ENCODE measurements at regions not wholly inside any gene's neighbourhood (a gene's known extent, or its start where the extent isn't known, plus 50 kb on each side); places are given as distances from the start of the nearest gene placed in this dataset.
"Not testable (repeated sequence)": the region's sequence is repeated elsewhere in the genome, so short reads cannot be mapped to it uniquely, and the experiment has no call there.

DNA sequence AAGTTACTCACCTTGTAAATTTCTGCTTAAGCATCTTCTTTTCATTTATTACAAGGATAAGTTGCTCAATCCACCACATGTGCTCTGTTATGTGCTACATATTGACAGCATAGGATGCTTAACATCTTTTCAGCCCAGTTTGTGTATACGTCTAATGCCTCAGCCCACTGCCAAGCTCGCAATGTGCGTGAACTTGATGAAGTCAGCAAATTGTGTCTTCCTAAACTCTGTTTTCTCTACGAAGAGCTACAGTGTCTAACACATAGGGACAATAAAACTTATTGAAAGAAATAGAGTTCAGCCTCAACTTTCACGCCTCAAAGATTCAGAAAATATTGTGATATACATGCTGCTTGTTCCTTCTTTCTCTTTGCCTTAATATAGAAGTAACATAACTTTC, 500.0 kb downstream of the TFAP2B start:
- no peak overlapping the region for H3K4me3 ChIP-seq (ENCODE audit: low read depth, low read length)
- DNase-seq (ENCODE audit: low read depth), result no peak
- TF ChIP-seq, protein P1, sequence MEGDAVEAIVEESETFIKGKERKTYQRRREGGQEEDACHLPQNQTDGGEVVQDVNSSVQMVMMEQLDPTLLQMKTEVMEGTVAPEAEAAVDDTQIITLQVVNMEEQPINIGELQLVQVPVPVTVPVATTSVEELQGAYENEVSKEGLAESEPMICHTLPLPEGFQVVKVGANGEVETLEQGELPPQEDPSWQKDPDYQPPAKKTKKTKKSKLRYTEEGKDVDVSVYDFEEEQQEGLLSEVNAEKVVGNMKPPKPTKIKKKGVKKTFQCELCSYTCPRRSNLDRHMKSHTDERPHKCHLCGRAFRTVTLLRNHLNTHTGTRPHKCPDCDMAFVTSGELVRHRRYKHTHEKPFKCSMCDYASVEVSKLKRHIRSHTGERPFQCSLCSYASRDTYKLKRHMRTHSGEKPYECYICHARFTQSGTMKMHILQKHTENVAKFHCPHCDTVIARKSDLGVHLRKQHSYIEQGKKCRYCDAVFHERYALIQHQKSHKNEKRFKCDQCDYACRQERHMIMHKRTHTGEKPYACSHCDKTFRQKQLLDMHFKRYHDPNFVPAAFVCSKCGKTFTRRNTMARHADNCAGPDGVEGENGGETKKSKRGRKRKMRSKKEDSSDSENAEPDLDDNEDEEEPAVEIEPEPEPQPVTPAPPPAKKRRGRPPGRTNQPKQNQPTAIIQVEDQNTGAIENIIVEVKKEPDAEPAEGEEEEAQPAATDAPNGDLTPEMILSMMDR (conservative IDR thresholded peaks at IDR 0.05; ENCODE audit: low read depth, low read length), result no peak

DNA sequence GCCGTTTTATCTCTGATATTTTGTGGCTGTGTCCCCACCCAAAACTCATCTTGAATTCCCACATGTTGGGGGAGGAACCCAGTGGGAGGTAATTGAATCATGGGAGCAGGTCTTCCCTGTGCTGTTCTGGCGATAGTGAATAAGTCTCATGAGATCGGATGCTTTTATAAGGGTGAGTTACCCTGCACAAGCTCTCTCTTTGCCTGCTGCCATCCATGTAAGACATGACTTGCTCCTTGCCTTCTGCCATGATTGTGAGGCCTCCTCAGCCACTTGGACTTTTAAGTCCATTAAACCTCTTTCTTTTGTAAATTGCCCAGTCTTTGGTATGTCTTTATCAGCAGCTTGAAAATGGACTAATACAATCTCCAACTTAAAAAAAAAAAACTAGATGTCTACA, 502.8 kb downstream of the TFAP2B start:
- H3K4me3 ChIP-seq (ENCODE audit: low read depth, low read length); DNase-seq (ENCODE audit: low read depth): not testable (repeated sequence)

DNA sequence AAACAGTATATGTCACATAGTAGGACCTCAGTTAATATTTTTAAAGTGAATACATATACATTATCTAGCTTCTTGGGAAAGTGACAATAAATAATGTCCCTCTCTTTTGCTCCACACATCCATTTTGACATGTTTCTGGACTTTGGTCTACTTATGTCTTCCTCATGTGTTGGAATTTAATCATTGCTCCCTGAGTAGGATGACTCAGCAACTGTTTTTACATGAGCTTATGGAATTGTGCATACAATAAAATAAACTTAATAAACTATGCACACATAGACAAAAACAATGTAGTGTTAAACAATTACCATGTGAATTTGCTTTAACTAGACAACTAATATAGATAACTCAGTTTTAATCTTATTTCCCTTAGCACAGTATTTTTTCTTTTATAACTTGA, 503.8 kb downstream of the TFAP2B start:
- no peak overlapping the region for H3K4me3 ChIP-seq (ENCODE audit: low read depth, low read length)
- peak; percentile 4 for DNase-seq (ENCODE audit: low read depth)
- TF ChIP-seq, protein P1 (conservative IDR thresholded peaks at IDR 0.05; ENCODE audit: low read depth, low read length), result no peak

DNA sequence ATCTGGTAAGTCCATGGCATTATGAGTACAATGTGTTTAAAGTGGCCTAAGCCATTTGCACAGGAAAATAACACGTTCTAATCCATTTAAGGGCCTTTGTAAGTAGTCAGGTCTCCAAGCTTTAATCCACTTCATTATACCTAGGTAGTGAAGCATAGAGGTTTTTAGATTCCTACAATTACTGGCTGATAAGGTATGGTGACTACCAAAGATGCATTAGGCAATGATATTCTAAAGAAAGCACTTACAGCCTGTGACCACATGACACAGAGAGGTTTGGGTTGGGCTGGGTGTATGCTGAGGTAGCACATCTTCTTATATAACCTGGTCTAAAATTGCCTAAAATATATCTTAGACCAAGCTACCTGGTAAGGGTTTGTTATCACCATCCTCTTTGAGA, 504.4 kb downstream of the TFAP2B start:
- no peak for DNase-seq (ENCODE audit: low read depth)
- no peak overlapping the region for H3K4me3 ChIP-seq (ENCODE audit: low read depth, low read length)
- TF ChIP-seq, protein P1 (conservative IDR thresholded peaks at IDR 0.05; ENCODE audit: low read depth, low read length), result no peak

DNA sequence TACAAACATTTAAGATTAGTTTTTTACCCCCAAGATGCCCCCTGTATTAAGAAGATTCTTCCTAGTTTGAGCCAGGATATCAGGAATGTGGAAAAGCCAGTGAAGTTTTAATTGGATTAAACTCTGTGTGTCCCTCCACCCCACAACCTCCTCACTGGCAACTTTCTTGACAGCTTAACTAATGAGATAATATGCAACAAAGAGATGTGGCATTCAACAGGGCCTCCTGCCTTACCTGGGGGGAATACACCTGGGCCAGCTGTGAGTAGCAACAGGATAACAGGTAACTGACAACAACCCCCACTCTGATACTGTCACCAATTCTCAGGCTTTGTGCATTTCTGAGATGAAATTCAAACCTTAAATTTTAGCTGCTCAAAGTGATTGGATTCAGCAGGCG, 512.3 kb downstream of the TFAP2B start:
- TF ChIP-seq, protein P1 (conservative IDR thresholded peaks at IDR 0.05; ENCODE audit: low read depth, low read length), result no peak
- no peak overlapping the region for H3K4me3 ChIP-seq (ENCODE audit: low read depth, low read length)
- no peak for DNase-seq (ENCODE audit: low read depth)

DNA sequence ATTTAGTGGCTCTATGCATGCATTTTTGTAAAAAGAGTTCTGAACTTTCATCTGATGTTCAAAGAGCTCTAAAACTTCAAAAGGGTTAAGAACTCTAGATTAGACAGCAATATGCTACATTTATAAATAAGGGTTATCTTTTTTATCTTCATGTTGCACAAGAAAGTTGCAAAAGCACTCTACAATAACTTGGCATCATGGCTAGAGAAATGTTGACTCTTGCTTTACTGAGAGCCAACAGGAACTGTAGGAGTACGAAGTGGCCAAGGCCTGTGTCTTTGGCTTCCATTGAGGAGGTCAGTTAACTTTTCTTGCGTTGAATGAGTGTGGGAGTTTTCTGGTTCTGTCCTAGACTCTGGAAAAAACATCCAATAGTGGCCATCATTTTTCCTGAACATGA, 516.9 kb downstream of the TFAP2B start:
- TF ChIP-seq, protein P1 (conservative IDR thresholded peaks at IDR 0.05; ENCODE audit: low read depth, low read length), result no peak
- no peak for DNase-seq (ENCODE audit: low read depth)
- H3K4me3 ChIP-seq (ENCODE audit: low read depth, low read length), result no peak overlapping the region

DNA sequence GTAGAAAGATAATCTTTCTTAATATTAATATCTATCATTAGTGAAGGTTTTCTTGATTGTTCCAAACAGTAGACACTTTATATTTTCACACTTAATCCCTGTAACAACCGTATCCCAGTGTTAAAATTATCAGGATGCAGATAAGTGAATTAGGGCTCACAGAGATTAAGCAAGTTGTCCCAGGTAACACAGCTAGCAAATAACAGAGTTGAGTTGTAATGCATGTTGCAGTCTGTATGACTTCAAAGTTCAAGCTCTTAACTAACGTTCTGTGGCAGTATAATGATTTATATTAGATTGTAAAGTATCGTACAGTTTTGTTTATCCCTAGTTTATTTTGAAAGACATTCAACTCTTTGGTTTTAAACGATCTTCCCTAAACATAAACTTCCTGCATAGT, 517.5 kb downstream of the TFAP2B start:
- DNase-seq (ENCODE audit: low read depth), result no peak
- TF ChIP-seq, protein P1 (conservative IDR thresholded peaks at IDR 0.05; ENCODE audit: low read depth, low read length), result no peak
- no peak overlapping the region for H3K4me3 ChIP-seq (ENCODE audit: low read depth, low read length)

DNA sequence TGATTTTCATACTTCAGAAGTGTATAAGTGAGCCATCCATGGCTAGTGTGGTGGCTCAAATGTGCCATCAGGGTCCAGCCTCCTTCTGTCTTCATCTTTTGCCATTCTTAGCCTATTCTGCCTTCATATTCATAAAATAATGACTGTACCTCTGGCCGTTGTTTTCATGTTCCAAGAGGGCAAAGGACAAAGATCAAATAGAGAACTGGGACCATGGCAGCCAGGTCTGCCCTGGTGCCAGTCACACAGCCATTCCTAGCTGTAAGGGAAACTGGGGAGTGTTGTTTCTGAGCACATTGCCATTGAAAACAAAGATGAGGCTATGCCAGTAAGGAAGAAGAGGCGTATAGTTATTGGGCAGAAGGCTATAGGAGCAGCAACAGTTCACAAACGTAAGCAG, 518.6 kb downstream of the TFAP2B start:
- H3K4me3 ChIP-seq (ENCODE audit: low read depth, low read length), result no peak overlapping the region
- TF ChIP-seq, protein P1 (conservative IDR thresholded peaks at IDR 0.05; ENCODE audit: low read depth, low read length), result no peak
- DNase-seq (ENCODE audit: low read depth), result no peak

Data from choroid plexus epithelial cell (primary cell).